ENCODE measurements at regions not wholly inside any gene's neighbourhood (a gene's known extent, or its start where the extent isn't known, plus 50 kb on each side); places are given as distances from the start of the nearest gene placed in this dataset.

GRCh38 chr4:83783215-83783614 is 247.3 kb downstream of the GPAT3 start:
- no peak for TF ChIP-seq POLR2A (IDR thresholded peaks at IDR 0.05)
- TF ChIP-seq CTCF (IDR thresholded peaks at IDR 0.05), result no peak
- intact Hi-C loops (cut with DNase I; ENCODE audit: low total_unique reads), result no loop called here
- Histone ChIP-seq H3K4me3 (no peak overlapping the region), H3K4me1 (no peaks in the 10 kb centered on the region), H3K36me3 (ENCODE audit: low read depth, missing control alignments) (no peaks in the 10 kb centered on the region), H3K9me3 (no peaks in the 10 kb centered on the region), H3K27me3 (no peaks in the 10 kb centered on the region), H3K27ac (no peak overlapping the region)
- no peak for DNase-seq
- 81 to 100% methylated on average over 1 of the region's 1 CpG for WGBS, 2 donors

- no peaks in the 10 kb centered on the region for H3K36me3 ChIP-seq (ENCODE audit: low read depth, missing control alignments)
- no peak overlapping the region for H3K4me3 ChIP-seq
- intact Hi-C loops (cut with DNase I; ENCODE audit: low total_unique reads), result no loop called here
- no peaks in the 10 kb centered on the region for H3K9me3 ChIP-seq
- H3K27me3 ChIP-seq, result no peaks in the 10 kb centered on the region
- H3K4me1 ChIP-seq, result no peaks in the 10 kb centered on the region
- DNase-seq, result no peak
- no peak overlapping the region for H3K27ac ChIP-seq
- TF ChIP-seq CTCF (IDR thresholded peaks at IDR 0.05) (no peak), POLR2A (IDR thresholded peaks at IDR 0.05) (no peak)
- 67 to 75% methylated on average over 6 of the region's 6 CpGs for WGBS, 2 donors
These were observed 246.7 kb downstream of the GPAT3 start for GRCh38 chr4:83782591-83782990.

GRCh38 chr4:83781434-83781833 is 245.5 kb downstream of the GPAT3 start:
- H3K4me3 ChIP-seq, result no peak overlapping the region
- no peaks in the 10 kb centered on the region for H3K9me3 ChIP-seq
- no peak for DNase-seq
- TF ChIP-seq CTCF (IDR thresholded peaks at IDR 0.05) (no peak), POLR2A (IDR thresholded peaks at IDR 0.05) (no peak)
- H3K4me1 ChIP-seq, result no peaks in the 10 kb centered on the region
- no peak overlapping the region for H3K27ac ChIP-seq
- H3K27me3 ChIP-seq, result no peaks in the 10 kb centered on the region
- H3K36me3 ChIP-seq (ENCODE audit: low read depth, missing control alignments), result no peaks in the 10 kb centered on the region
- intact Hi-C loops (cut with DNase I; ENCODE audit: low total_unique reads), result no loop called here
- 79 to 85% methylated on average over 1 of the region's 1 CpG for WGBS, 2 donors

GRCh38 chr4:83780053-83780733 is 244.3 kb downstream of the GPAT3 start:
- H3K27ac ChIP-seq, result no peak overlapping the region
- 95% methylated on average over 4 of the region's 4 CpGs for whole genome bisulfite sequencing, 2 donors

More at GRCh38 chr4:83780053-83780733, 244.3 kb downstream of the GPAT3 start:
- H3K27me3 ChIP-seq, result no peaks in the 10 kb centered on the region
- no peak for DNase-seq
- no peaks in the 10 kb centered on the region for H3K9me3 ChIP-seq
- no peaks in the 10 kb centered on the region for H3K4me1 ChIP-seq
- TF ChIP-seq POLR2A (IDR thresholded peaks at IDR 0.05) (no peak), CTCF (IDR thresholded peaks at IDR 0.05) (no peak)
- H3K36me3 ChIP-seq (ENCODE audit: low read depth, missing control alignments), result no peaks in the 10 kb centered on the region
- intact Hi-C loops (cut with DNase I; ENCODE audit: low total_unique reads), result no loop called here
- H3K4me3 ChIP-seq, result no peak overlapping the region

All from testis (tissue), 2 donors.